ENCODE measurements at regions not wholly inside any gene's neighbourhood (a gene's known extent, or its start where the extent isn't known, plus 50 kb on each side); places are given as distances from the start of the nearest gene placed in this dataset.

GRCh38 chr13:62697701-62698100, 1282.1 kb upstream of the PCDH20 start:
- no peaks in the 10 kb centered on the region for H3K9me3 ChIP-seq
- TF ChIP-seq, protein P1, sequence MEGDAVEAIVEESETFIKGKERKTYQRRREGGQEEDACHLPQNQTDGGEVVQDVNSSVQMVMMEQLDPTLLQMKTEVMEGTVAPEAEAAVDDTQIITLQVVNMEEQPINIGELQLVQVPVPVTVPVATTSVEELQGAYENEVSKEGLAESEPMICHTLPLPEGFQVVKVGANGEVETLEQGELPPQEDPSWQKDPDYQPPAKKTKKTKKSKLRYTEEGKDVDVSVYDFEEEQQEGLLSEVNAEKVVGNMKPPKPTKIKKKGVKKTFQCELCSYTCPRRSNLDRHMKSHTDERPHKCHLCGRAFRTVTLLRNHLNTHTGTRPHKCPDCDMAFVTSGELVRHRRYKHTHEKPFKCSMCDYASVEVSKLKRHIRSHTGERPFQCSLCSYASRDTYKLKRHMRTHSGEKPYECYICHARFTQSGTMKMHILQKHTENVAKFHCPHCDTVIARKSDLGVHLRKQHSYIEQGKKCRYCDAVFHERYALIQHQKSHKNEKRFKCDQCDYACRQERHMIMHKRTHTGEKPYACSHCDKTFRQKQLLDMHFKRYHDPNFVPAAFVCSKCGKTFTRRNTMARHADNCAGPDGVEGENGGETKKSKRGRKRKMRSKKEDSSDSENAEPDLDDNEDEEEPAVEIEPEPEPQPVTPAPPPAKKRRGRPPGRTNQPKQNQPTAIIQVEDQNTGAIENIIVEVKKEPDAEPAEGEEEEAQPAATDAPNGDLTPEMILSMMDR (IDR thresholded peaks at IDR 0.05) = no peak
- H3K4me1 ChIP-seq (ENCODE audit: low read depth) = no peaks in the 10 kb centered on the region
- no peak overlapping the region for H3K4me3 ChIP-seq
- intact Hi-C loops (cut with DNase I, micrococcal nuclease) = no loop called here
- no peak for ATAC-seq
- no peak for DNase-seq
- H3K36me3 ChIP-seq (ENCODE audit: low read depth) = no peaks in the 10 kb centered on the region

- no peaks in the 10 kb centered on the region for H3K36me3 ChIP-seq (ENCODE audit: low read depth)
- DNase-seq = no peak
- H3K9me3 ChIP-seq = peaks cover 7% of the 10 kb centered on the region
- no peaks in the 10 kb centered on the region for H3K4me1 ChIP-seq (ENCODE audit: low read depth)
- TF ChIP-seq, protein P1 (IDR thresholded peaks at IDR 0.05) = no peak
- intact Hi-C loops (cut with DNase I, micrococcal nuclease) = no loop called here
- no peak overlapping the region for H3K4me3 ChIP-seq
- no peak for ATAC-seq
Measured at GRCh38 chr13:62696490-62696889, 1280.8 kb upstream of the PCDH20 start.

DNA sequence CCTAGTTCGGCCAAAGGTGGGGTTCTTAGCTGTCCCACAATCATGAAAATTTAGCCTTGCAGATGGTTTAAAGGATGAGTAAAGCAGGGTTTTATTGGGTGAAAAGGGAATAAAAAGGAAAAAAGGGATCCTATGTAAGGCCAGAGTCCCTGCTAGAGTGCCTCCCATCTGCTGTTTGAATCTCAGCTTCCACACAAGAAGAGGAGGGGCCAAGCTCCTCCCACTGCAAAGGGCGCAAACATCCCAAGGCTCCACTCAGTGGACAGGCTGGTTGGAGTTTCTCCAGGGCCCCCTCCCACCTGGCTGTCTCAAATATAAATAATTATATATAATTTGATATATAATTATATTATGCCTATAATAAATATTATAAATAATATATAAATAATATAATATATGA, 1272.1 kb upstream of the PCDH20 start:
- no peak overlapping the region for H3K4me3 ChIP-seq
- no peak for DNase-seq
- peaks cover 11% of the 10 kb centered on the region for H3K9me3 ChIP-seq
- H3K36me3 ChIP-seq (ENCODE audit: low read depth) = no peaks in the 10 kb centered on the region
- intact Hi-C loops (cut with DNase I, micrococcal nuclease) = no loop called here
- no peak for ATAC-seq
- H3K4me1 ChIP-seq (ENCODE audit: low read depth) = no peaks in the 10 kb centered on the region
- TF ChIP-seq, protein P1 (IDR thresholded peaks at IDR 0.05) = no peak

GRCh38 chr13:62684359-62684758, 1268.7 kb upstream of the PCDH20 start:
- TF ChIP-seq, protein P1 (IDR thresholded peaks at IDR 0.05) = no peak
- no peak for ATAC-seq
- Histone ChIP-seq H3K9me3 (peaks cover 4% of the 10 kb centered on the region), H3K4me3 (no peak overlapping the region), H3K4me1 (ENCODE audit: low read depth) (no peaks in the 10 kb centered on the region), H3K36me3 (ENCODE audit: low read depth) (no peaks in the 10 kb centered on the region)
- DNase-seq = no peak
- intact Hi-C loops (cut with DNase I, micrococcal nuclease) = no loop called here

GRCh38 chr13:62682788-62683187, 1267.1 kb upstream of the PCDH20 start:
- H3K4me3 ChIP-seq = no peak overlapping the region
- H3K9me3 ChIP-seq = peaks cover 6% of the 10 kb centered on the region
- intact Hi-C loops (cut with DNase I, micrococcal nuclease) = no loop called here
- ATAC-seq (no peak), DNase-seq (no peak)
- TF ChIP-seq, protein P1 (IDR thresholded peaks at IDR 0.05) = no peak
- no peaks in the 10 kb centered on the region for H3K36me3 ChIP-seq (ENCODE audit: low read depth)
- H3K4me1 ChIP-seq (ENCODE audit: low read depth) = no peaks in the 10 kb centered on the region

DNA sequence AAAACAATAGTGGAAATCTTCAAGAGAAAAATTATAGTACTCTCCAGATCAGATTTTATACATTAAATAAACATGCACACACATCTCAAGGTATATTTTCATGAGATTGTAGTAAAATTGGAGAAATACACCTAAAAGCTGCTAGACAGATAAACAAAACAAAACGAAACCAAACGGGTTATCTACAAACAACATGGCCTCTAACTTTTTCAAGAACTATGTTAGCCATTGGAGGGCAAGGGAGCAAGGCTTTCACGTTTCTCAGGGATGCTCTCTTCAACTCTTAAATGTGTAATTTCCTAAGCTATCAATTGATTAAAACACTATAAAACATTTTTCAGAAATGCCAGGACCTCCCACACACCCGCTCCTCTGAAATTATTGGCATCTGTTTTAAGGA, 1262.4 kb upstream of the PCDH20 start:
- Histone ChIP-seq H3K4me1 (ENCODE audit: low read depth) (no peaks in the 10 kb centered on the region), H3K4me3 (no peak overlapping the region), H3K9me3 (peaks cover 12% of the 10 kb centered on the region), H3K36me3 (ENCODE audit: low read depth) (no peaks in the 10 kb centered on the region)
- intact Hi-C loops (cut with DNase I, micrococcal nuclease) = no loop called here
- DNase-seq = no peak
- TF ChIP-seq, protein P1 (IDR thresholded peaks at IDR 0.05) = no peak
- no peak for ATAC-seq

All from mucosa of descending colon (tissue), 3 donors.